ENCODE measurements at regions not wholly inside any gene's neighbourhood (a gene's known extent, or its start where the extent isn't known, plus 50 kb on each side); places are given as distances from the start of the nearest gene placed in this dataset.
"Not testable (repeated sequence)": the region's sequence is repeated elsewhere in the genome, so short reads cannot be mapped to it uniquely, and the experiment has no call there.

DNA sequence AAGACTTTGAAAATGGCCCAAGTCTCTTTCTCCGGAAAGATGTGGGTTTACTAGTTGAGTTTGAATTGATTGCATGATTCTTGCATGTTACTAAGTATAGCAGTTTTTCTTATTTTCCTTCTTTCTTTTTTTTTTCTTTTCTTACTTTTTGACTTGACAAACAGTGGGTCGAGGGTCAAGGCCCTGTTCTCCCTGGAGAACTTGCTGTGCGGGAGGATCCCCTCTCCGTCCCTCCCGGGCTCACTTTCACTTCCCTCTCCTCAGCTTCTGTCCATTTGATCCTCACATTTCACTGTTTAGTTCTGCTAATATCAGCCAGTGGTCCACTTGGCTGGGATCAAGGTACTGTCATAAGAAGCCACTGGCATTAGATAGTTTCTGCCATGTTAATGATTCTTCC lies 767.4 kb downstream of the TDRD15 start:
- no peak overlapping the region for H3K4me3 ChIP-seq (replicated peaks; ENCODE audit: low read depth, low read length)
- no peak for DNase-seq (ENCODE audit: extremely low read depth, low read depth)
- TF ChIP-seq, protein P1, sequence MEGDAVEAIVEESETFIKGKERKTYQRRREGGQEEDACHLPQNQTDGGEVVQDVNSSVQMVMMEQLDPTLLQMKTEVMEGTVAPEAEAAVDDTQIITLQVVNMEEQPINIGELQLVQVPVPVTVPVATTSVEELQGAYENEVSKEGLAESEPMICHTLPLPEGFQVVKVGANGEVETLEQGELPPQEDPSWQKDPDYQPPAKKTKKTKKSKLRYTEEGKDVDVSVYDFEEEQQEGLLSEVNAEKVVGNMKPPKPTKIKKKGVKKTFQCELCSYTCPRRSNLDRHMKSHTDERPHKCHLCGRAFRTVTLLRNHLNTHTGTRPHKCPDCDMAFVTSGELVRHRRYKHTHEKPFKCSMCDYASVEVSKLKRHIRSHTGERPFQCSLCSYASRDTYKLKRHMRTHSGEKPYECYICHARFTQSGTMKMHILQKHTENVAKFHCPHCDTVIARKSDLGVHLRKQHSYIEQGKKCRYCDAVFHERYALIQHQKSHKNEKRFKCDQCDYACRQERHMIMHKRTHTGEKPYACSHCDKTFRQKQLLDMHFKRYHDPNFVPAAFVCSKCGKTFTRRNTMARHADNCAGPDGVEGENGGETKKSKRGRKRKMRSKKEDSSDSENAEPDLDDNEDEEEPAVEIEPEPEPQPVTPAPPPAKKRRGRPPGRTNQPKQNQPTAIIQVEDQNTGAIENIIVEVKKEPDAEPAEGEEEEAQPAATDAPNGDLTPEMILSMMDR (IDR thresholded peaks at IDR 0.05; ENCODE audit: low read depth, low read length, missing control alignments): no peak

DNA sequence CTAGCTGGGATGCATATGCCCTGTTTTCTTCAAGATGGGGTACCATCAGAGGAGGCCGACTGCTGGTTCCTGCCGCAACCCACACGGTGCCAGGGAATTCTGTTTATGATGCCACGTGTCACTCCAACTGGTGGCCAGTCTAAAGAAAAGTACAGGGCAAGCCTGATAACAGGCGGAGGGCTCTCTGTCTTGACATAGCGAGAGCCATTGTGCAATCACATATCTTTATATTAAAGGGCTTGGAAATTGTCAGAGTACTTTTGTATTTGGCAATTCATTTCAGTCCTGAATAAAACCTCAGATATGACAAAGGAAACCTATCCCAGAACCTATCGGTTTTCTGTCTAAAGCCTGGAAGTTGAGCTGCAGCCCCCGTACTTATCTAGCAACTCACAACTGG lies 768.4 kb downstream of the TDRD15 start:
- TF ChIP-seq, protein P1 (IDR thresholded peaks at IDR 0.05; ENCODE audit: low read depth, low read length, missing control alignments): no peak
- DNase-seq (ENCODE audit: extremely low read depth, low read depth): no peak
- no peak overlapping the region for H3K4me3 ChIP-seq (replicated peaks; ENCODE audit: low read depth, low read length)

DNA sequence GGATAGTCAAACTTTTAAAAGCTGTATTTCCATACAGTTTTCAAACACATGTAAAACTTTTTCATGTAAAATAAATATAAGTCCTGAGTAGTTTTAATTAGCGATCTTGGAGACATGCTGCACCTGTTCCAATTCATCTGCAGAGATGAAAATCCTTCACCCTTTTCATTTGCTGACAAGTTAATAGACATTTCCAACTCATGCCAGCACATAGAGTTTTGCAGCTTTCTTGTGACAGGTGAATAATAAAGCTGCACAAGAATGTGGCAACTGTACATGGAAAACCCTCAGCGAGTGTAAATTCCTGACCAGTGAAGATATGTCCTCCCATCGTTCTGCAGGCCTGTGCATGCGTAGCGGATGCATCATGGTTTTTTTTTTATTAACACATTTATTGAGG lies 771.4 kb downstream of the TDRD15 start:
- TF ChIP-seq, protein P1 (IDR thresholded peaks at IDR 0.05; ENCODE audit: low read depth, low read length, missing control alignments): no peak
- no peak overlapping the region for H3K4me3 ChIP-seq (replicated peaks; ENCODE audit: low read depth, low read length)

DNA sequence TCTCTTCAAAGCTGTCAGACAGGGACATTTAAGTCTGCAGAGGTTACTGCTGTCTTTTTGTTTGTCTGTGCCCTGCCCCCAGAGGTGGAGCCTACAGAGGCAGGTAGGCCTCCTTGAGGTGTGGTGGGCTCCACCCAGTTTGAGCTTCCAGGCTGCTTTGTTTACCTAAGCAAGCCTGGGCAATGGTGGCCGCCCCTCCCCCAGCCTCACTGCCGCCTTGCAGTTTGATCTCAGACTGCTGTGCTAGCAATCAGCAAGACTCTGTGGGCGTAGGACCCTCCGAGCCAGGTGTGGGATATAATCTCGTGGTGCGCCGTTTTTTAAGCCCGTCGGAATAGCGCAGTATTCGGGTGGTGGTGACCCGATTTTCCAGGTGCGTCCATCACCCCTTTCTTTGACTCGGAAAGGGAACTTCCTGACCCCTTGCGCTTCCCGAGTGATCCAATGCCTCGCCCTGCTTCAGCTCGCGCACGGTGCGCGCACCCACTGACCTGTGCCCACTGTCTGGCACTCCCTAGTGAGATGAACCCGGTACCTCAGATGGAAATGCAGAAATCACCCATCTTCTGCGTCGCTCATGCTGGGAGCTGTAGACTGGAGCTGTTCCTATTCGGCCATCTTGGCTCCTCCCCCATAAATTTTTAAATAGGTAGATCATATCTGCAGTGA lies 785.1 kb downstream of the TDRD15 start:
- DNase-seq (ENCODE audit: extremely low read depth, low read depth); H3K4me3 ChIP-seq (replicated peaks; ENCODE audit: low read depth, low read length): not testable (repeated sequence)

More for the DNA sequence above, 771.4 kb downstream of the TDRD15 start:
- no peak for DNase-seq (ENCODE audit: extremely low read depth, low read depth)

DNA sequence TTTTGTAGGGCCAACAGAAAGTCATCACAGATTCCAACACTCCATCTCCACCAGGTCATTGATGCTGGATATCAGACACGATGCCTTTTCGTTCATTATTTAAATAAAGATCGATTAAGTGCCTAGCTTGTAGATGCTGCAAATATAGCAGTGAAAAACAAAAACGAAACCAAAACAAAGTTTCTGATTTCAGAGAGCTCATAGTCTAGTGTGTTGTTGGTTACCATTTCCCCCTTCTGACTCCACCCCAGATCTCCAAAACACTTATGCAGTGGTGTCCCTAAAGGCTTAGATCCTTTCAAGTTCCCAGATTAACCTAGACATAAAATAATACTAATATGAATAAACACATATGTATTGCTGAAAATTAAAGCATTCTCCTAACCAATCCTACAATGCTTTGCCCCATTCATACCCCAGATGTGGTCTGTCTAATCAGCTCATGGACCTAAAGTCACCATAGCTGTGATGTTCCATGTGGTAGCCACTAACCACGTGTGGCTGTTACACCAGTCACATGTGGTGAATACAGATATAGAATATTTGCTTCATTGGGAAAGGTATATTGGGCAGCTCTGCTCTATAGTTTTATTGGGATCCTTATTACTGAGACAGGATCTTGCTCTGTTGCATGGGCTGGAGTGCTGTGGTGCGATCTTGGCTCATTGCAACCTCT lies 787.2 kb downstream of the TDRD15 start:
- TF ChIP-seq, protein P1 (IDR thresholded peaks at IDR 0.05; ENCODE audit: low read depth, low read length, missing control alignments): no peak
- no peak for DNase-seq (ENCODE audit: extremely low read depth, low read depth)
- H3K4me3 ChIP-seq (replicated peaks; ENCODE audit: low read depth, low read length): no peak overlapping the region

DNA sequence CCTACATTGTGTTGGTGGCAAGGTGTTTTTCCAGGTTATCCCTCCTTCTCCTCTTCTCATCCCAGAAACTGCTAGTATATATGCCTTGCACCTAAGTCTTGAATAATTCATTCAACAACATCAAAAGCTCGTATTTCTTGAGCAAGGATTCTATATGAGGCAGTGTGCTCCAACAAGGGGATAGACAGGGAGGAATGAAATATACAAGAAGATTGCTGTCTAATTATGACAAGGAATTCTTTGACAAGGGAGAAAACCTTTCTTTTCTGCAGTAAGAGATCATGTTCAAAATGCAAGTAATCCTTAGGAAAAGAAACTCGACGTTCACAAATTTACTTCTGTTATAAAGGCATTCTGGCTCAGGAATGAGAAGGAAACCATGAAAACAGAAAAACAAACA lies 788.6 kb downstream of the TDRD15 start:
- TF ChIP-seq, protein P1 (IDR thresholded peaks at IDR 0.05; ENCODE audit: low read depth, low read length, missing control alignments): no peak
- H3K4me3 ChIP-seq (replicated peaks; ENCODE audit: low read depth, low read length): no peak overlapping the region
- DNase-seq (ENCODE audit: extremely low read depth, low read depth): no peak

DNA sequence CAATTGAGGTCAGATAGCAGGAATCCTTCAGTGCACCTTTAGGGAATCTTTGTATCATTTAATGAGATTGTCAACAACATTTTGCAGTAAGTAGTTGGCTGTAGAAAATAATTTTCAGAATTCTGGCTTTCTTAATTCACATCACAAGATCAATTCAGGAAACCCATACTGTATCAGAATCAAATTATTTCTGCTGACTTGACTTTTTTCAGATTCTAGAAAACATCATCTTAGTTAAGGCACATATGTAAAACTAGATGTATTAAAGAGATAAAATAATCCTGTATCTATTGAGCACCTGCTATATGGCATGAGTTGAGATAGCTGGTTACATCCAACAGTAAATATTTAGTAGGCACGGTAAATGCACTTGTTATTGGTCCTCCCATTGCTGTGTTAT lies 791.4 kb downstream of the TDRD15 start:
- H3K4me3 ChIP-seq (replicated peaks; ENCODE audit: low read depth, low read length): no peak overlapping the region
- no peak for DNase-seq (ENCODE audit: extremely low read depth, low read depth)
- TF ChIP-seq, protein P1 (IDR thresholded peaks at IDR 0.05; ENCODE audit: low read depth, low read length, missing control alignments): no peak

Measured in HFF-Myc (cell line).